HG02642 (cell line): ENCODE measurements at regions not wholly inside any gene's neighbourhood (a gene's known extent, or its start where the extent isn't known, plus 50 kb on each side); places are given as distances from the start of the nearest gene placed in this dataset.
"Not testable (repeated sequence)": the region's sequence is repeated elsewhere in the genome, so short reads cannot be mapped to it uniquely, and the experiment has no call there.

Experiments
- ATAC-seq: cut with Tn5 transposase; IDR thresholded peaks from one replicate; pipeline ENCODE4 v1.9.1; 2021; ENCODE audit warnings: mild to moderate bottlenecking; ENCODE audit not compliant: unreplicated experiment, poor library complexity

- no peak for ATAC-seq
Observed at GRCh38 chr3:56929809-56930615, 128.3 kb upstream of the ARHGEF3 start.

GRCh38 chr3:56928379-56929068, 126.8 kb upstream of the ARHGEF3 start:
- no peak for ATAC-seq

- no peak for ATAC-seq
Observed at GRCh38 chr3:56927855-56928254, 126.1 kb upstream of the ARHGEF3 start.

GRCh38 chr3:56926947-56927282, 125.2 kb upstream of the ARHGEF3 start:
- no peak for ATAC-seq

GRCh38 chr3:56926243-56926946, 124.6 kb upstream of the ARHGEF3 start:
- no peak for ATAC-seq

GRCh38 chr3:56924700-56925099, 123.0 kb upstream of the ARHGEF3 start:
- not testable (repeated sequence) for ATAC-seq

- no peak for ATAC-seq
Observed at GRCh38 chr3:56923526-56924224, 121.9 kb upstream of the ARHGEF3 start.

GRCh38 chr3:56921573-56922453, 120.1 kb upstream of the ARHGEF3 start:
- no peak for ATAC-seq

- no peak for ATAC-seq
Observed at GRCh38 chr3:56919797-56920195, 118.0 kb upstream of the ARHGEF3 start.

GRCh38 chr3:56919137-56919796, 117.5 kb upstream of the ARHGEF3 start:
- no peak for ATAC-seq

- ATAC-seq: peak; percentile 52
Observed at GRCh38 chr3:56918111-56918568, 116.4 kb upstream of the ARHGEF3 start.

GRCh38 chr3:56917361-56918110, 115.8 kb upstream of the ARHGEF3 start:
- peak; percentile 62 for ATAC-seq

GRCh38 chr3:56916716-56917360, 115.1 kb upstream of the ARHGEF3 start:
- ATAC-seq: no peak

GRCh38 chr3:56915966-56916586, 114.3 kb upstream of the ARHGEF3 start:
- ATAC-seq: peak; percentile 56

- no peak for ATAC-seq
Observed at GRCh38 chr3:56914646-56915045, 112.9 kb upstream of the ARHGEF3 start.

GRCh38 chr3:56911363-56911762, 109.6 kb upstream of the ARHGEF3 start:
- ATAC-seq: no peak

- ATAC-seq: no peak
Observed at GRCh38 chr3:56909349-56909748, 107.6 kb upstream of the ARHGEF3 start.
